Esophagus squamous epithelium (tissue), 4 donors: ENCODE measurements at regions not wholly inside any gene's neighbourhood (a gene's known extent, or its start where the extent isn't known, plus 50 kb on each side); places are given as distances from the start of the nearest gene placed in this dataset.

ENCODE experiments used
- POLR2A ChIP-seq, 4 donors: fragments of 450-650 bp; IDR thresholded peaks; one replicate each; pipeline ENCODE4 v1.6.1; 2017; ENCODE audit warnings: antibody characterized with exemption in 4 of 4, mild to moderate bottlenecking in 4 of 4, moderate library complexity in 3 of 4
- TF ChIP-seq, protein P1 (sequence below), 6 experiments: fragments of 450-650 bp in 4 of 6; fragments of 200-600 bp in 2 of 6; sonication (generic) in 2 of 6; IDR thresholded peaks; one replicate each; pipeline ENCODE4 v1.5.1; 2016 to 2019; ENCODE audit warnings: antibody characterized with exemption in 6 of 6, mild to moderate bottlenecking in 4 of 6, moderate library complexity in 4 of 6

GRCh38 chrX:43474321-43474720 is 181.8 kb upstream of the MAOA start:
- TF ChIP-seq, protein P1, sequence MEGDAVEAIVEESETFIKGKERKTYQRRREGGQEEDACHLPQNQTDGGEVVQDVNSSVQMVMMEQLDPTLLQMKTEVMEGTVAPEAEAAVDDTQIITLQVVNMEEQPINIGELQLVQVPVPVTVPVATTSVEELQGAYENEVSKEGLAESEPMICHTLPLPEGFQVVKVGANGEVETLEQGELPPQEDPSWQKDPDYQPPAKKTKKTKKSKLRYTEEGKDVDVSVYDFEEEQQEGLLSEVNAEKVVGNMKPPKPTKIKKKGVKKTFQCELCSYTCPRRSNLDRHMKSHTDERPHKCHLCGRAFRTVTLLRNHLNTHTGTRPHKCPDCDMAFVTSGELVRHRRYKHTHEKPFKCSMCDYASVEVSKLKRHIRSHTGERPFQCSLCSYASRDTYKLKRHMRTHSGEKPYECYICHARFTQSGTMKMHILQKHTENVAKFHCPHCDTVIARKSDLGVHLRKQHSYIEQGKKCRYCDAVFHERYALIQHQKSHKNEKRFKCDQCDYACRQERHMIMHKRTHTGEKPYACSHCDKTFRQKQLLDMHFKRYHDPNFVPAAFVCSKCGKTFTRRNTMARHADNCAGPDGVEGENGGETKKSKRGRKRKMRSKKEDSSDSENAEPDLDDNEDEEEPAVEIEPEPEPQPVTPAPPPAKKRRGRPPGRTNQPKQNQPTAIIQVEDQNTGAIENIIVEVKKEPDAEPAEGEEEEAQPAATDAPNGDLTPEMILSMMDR (IDR thresholded peaks at IDR 0.05) = no peak
- TF ChIP-seq POLR2A (IDR thresholded peaks at IDR 0.05) = no peak
